Hippocampal formation (tissue), 2 donors: ENCODE measurements at regions not wholly inside any gene's neighbourhood (a gene's known extent, or its start where the extent isn't known, plus 50 kb on each side); places are given as distances from the start of the nearest gene placed in this dataset.
"Not testable (repeated sequence)": the region's sequence is repeated elsewhere in the genome, so short reads cannot be mapped to it uniquely, and the experiment has no call there.

Experiments
- DNase-seq, 2 donors: peaks; one replicate each; lab custom pipeline; 2025; lab: John Stamatoyannopoulos, UW

DNA sequence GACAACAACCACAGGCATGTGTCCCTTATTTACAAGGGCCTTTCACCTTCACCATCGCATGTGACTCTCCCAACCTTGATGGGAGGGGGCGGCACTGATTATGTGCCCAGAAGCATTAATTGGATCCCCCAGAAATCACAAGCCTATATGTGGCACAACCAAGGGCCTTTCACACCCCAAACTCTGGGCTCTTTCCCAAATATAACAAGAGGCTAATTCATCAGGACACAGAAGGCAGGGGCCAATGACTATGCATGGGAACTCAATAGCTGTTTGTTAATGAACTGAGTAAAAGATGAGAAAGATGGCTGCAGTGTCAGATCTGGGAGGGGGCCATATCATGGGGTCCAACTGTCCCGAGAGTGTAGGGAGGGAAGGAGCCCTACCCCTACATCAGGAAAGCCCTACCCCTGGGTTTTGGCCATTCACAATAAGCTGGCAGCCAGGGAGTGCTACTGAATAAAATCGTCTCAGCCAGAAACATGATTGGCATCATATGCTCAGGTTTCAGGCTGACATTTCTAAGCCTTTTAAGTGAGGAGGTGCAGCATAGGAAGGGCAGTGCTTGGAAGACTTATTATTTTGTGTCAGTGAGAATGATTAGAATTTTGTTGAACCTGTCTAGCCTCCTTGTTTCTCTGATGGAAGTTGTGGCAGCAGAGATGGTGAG is 814.4 kb upstream of the AMELY start:
- peak in 1 of 2 donors; percentile 3 for DNase-seq

DNA sequence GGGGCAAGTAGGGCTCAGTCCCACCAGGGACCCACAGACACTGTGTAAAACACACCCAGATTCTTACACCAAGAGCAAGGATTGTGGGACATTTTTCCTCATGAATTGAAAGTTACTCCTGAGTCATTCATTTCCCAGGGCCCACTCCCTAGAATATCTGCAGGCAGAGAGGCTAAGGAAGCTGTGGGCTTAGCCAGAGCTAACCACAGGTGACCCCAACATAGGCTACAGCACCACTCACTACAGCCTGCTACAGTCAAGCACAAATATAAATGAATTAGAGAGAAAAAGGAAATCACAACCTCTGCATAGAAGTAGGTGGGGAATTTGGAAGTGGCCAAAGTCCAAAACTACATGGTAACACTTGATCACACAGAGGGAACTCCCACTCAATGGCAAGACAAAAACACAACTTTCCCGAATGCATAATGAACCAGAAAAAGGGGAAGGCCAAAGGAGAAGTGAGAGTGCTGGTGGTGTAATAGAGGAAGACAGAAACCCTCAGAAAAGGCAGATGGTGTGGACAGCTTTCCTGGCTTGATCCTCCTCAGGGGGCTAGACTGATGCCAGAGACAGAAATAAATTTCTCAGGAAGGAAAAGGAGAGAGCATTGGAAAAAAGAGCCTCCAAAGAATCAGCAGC is 812.6 kb upstream of the AMELY start:
- DNase-seq, result peak in 1 of 2 donors; percentile 1

GRCh38 chrY:7723127-7723526 is 811.6 kb upstream of the AMELY start:
- no peak for DNase-seq

DNA sequence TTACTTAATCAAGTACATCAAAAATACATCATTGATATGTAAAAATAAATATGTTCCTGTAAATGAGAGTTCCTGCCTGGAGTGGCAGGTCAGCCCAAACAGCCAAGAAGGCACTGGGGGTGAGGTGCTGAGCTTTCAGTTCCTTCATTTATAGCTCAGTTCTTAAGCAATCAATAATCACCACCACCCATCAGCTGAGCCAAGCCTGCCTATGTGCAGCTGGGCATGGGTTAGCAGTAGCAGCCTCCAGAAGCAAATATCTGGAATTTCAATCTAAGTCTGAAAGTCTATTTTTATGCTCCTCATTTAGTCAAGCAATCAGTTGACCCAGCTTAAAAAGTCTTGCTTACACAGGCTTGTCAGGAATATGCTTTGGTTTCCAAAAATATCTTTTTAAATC is 811.0 kb upstream of the AMELY start:
- no peak for DNase-seq

DNA sequence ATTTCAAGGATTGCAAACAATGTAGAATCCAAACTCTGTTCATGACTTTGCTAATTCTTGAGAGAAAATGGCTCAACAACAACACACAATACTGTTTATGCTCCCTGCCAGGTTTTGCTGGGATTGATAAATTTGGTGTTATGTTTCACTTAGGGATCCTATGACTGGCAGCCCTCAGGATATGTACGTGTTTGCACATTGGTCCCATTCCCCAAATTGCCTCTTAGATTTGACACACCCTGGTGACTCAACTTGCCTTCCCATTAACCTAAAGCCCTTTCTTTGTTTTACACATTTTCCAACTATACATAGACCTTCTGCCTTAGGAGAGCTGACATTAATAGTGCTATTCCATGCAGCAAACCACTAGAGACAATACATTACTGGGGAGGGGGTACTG is 809.4 kb upstream of the AMELY start:
- no peak for DNase-seq

GRCh38 chrY:7719271-7719670 is 807.7 kb upstream of the AMELY start:
- no peak for DNase-seq

DNA sequence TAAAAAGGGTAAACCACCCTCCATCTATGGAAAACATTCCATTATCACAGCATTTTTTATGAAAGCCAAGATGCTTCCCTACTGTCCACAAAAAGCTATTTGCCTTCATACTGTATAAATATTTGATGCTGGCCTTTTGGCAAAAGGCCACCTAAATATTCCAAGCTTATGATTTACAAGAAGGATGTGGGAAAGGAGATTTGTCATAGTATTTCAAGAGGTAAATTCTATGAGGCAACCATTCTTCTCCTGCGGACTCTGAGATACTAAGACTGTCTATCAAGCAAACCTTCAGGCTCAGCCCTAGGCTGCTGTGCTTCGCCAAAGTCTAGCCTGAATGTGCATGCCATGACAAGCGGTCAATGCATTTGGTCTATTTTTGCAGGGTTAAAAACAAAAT is 807.1 kb upstream of the AMELY start:
- no peak for DNase-seq

GRCh38 chrY:7718126-7718525 is 806.6 kb upstream of the AMELY start:
- no peak for DNase-seq

DNA sequence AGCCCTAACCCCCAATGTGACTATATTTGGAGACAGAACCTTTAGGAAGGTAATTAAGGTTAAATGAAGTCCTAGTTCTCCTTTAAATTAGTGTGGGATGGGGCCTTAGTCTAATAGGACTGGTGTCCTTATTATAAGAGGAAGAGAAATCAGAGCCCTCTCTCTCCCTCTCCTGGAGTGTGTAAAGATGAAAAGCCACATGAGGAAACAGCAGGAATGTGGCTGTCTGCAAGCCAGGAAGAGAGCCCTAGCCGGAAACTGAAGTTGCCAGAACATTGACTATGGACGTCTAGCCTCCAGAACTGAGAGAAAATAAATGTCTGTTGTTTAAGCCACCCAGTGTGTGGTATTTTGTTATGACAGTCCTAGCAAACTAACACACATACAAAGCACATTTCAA is 802.9 kb upstream of the AMELY start:
- DNase-seq, result no peak

GRCh38 chrY:7713738-7714137 is 802.2 kb upstream of the AMELY start:
- not testable (repeated sequence) for DNase-seq

GRCh38 chrY:7712289-7712688 is 800.7 kb upstream of the AMELY start:
- DNase-seq, result no peak

- DNase-seq, result no peak
Observed at GRCh38 chrY:7703578-7704140, 792.1 kb upstream of the AMELY start.

- no peak for DNase-seq
Observed at GRCh38 chrY:7702481-7702880, 790.9 kb upstream of the AMELY start.

GRCh38 chrY:7701676-7702075 is 790.1 kb upstream of the AMELY start:
- DNase-seq, result no peak

- DNase-seq, result no peak
Observed at GRCh38 chrY:7697506-7697905, 786.0 kb upstream of the AMELY start.

GRCh38 chrY:7692701-7693100 is 781.1 kb upstream of the AMELY start:
- DNase-seq, result no peak

DNA sequence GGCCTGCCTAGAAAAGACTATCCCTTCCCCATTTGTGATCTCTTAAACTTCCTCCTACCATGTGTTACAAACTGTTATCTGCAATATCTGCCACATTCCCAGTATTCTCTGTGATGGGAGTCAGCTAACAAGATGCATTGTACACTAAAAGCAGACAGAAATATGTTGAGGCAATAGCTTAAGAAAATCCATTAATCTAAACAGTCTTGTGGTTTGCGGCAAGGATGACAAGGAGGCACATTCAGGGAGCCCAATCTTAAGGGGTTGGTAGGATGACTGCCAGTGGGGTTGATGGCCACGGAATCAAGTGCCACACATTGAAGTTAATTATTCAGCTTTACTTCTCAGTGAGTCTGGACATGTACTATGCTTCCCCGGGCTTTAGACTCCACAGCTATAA is 775.5 kb upstream of the AMELY start:
- no peak for DNase-seq

DNA sequence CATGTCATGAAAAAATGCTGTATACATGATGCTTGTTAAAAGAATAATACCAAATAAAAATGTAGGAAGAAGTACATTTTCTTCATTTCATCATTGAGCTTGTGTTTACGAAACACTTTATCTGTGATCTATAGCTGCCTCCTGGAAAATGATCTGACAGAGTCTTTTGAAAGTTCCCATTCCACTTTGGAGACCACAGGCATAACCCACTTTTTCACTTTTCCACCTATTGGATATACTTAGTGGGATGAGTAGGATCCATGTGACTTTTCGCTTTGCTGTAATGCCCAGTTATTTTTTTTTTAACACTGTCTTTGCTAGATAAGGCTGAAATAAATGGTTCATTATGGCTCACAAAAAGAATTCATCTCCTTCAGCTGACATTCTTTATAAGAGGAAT is 773.0 kb upstream of the AMELY start:
- DNase-seq, result no peak

DNA sequence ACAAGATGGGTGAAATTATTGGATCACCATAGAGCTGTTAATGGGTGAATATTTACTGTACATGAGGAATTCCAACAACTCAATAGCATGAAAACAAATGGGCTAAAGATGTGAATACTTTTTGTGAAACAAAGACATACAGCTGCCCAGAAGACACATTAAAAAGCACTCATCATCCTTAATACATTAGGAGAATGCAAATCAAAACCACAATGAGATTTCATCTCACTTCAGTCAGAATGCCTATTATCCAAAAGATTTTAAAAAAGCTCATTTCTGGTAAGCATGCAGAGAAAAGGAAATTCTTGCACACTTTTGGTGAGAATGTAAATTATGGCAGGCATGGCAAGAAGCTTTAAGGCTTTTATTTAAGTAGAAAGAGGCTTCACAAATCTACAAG is 770.8 kb upstream of the AMELY start:
- DNase-seq, result no peak

DNA sequence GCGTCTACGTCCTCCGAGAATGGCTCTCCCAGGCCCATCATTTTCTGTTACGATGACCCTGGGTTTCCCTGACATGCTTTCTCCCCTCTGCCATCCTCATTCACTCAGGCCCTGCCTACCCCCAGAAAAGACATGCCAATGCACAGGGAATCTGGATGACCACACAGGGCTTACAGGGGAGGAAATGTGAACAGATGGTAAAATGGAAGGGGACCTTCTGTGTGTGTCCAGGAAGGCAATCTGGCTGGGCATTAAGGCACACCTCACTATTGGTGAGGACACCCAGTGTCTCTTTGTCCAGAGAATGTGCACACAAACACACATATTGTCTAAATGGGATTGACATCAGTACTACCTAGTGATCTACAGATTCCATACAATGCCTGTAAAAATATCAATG is 769.9 kb upstream of the AMELY start:
- no peak for DNase-seq

- DNase-seq, result no peak
Observed at GRCh38 chrY:7674465-7674864, 762.9 kb upstream of the AMELY start.

- DNase-seq, result no peak
Observed at GRCh38 chrY:7672796-7673195, 761.2 kb upstream of the AMELY start.

GRCh38 chrY:7663261-7663660 is 751.7 kb upstream of the AMELY start:
- no peak for DNase-seq

DNA sequence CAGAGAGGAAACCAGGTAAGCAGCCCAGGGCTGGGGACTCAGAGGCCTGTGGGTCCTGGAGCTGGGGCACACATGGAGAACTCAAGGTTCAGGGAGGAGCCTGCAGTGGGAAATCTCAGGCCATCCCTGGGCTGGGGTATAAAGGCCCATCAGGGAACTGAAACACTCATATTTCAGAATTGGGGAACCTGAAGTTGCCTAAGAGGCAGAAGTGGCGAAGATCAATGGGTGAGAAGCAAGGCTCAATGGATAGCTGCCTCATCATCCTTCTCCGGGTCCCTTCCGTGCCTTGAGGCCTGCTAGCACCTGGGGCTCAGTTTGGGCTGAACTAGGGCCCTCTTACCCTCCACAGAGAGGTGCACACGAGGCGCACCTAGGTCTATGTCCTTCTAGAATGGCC is 747.5 kb upstream of the AMELY start:
- DNase-seq, result no peak
